A549 (cell line): ENCODE measurements at regions not wholly inside any gene's neighbourhood (a gene's known extent, or its start where the extent isn't known, plus 50 kb on each side); places are given as distances from the start of the nearest gene placed in this dataset.

Experiments
- ATAC-seq, 2 experiments: fragments of 200-7000 bp in 1 of 2; fragments of >200 bp in 1 of 2; cut with Nextera tagmentation in 1 of 2; cut with Tn5 transposase in 1 of 2; 3 replicates each; pipeline versions ENCODE4 v1.8.0 to v1.9.1; 2018 to 2020; ENCODE audit warnings: mild to moderate bottlenecking in 1 of 2, moderate library complexity in 1 of 2
- CTCF ChIA-PET: fragments of 300-600 bp; sonication (Branson Sonifier 250); formaldehyde crosslinking; extraction: SDS; loops from one replicate; lab custom pipeline; 2021; ENCODE audit warnings: antibody characterized with exemption, inconsistent platforms; lab: Yijun Ruan, JAX
- POLR2A ChIA-PET: fragments of 350-600 bp; formaldehyde crosslinking; extraction: SDS; loops from one replicate; lab custom pipeline; 2021; ENCODE audit warnings: antibody characterized with exemption, inconsistent platforms; lab: Yijun Ruan, JAX
- DNase-seq, 2 experiments: peaks; one replicate each; pipeline versions ENCODE4 v3.0.0 to v3.0.0-alpha.2; 2011 to 2016; ENCODE audit warnings: low read depth in 1 of 2, low spot score in 1 of 2
- FAIRE-seq: peaks from 2 replicates; lab custom pipeline; 2011; peaks lifted over from hg19 to GRCh38; lab: Jason Lieb, UNC
- H3K27ac ChIP-seq, 2 experiments: fragments of >200 bp; sonication (Bioruptor Twin); formaldehyde crosslinking; 3 replicates each; pipeline ENCODE4 v1.5.1; 2016 to 2017
- H3K4me1 ChIP-seq: fragments of >200 bp; sonication (Bioruptor Twin); formaldehyde crosslinking; 3 replicates; pipeline ENCODE4 v1.6.1; 2016
- H3K4me2 ChIP-seq: fragments of >200 bp; sonication (Bioruptor Twin); formaldehyde crosslinking; 3 replicates; pipeline ENCODE4 v1.6.1; 2016
- H3K4me3 ChIP-seq: fragments of >200 bp; sonication (Bioruptor Twin); formaldehyde crosslinking; 3 replicates; pipeline ENCODE4 v1.5.1; 2016
- H3K9me3 ChIP-seq: fragments of >200 bp; sonication (Bioruptor Twin); formaldehyde crosslinking; 3 replicates; pipeline ENCODE4 v1.6.1; 2016
- CBX8 ChIP-seq: fragments of 200-600 bp; sonication (generic); IDR thresholded peaks from 2 replicates; pipeline ENCODE4 v1.6.1; 2016
- CTCF ChIP-seq: fragments of >200 bp; sonication (Bioruptor Twin); formaldehyde crosslinking; IDR thresholded peaks from 3 replicates; pipeline ENCODE4 v1.5.1; 2016
- EHMT2 ChIP-seq: fragments of 200-600 bp; sonication (generic); IDR thresholded peaks from 2 replicates; pipeline ENCODE4 v1.6.1; 2016; ENCODE audit warnings: antibody characterized with exemption, low read depth, mild to moderate bottlenecking, moderate library complexity
- ELK1 ChIP-seq: fragments of 150-350 bp; IDR thresholded peaks from 2 replicates; pipeline ENCODE4 v1.6.1; 2014; ENCODE audit warnings: low read depth, mild to moderate bottlenecking, low read length
- FOSB ChIP-seq: fragments of 250-450 bp; sonication (Bioruptor Pico); IDR thresholded peaks from 2 replicates; pipeline ENCODE4 v1.5.0; 2020; ENCODE audit warnings: mild to moderate bottlenecking, moderate library complexity
- HDAC2 ChIP-seq: fragments of 200-600 bp; sonication (generic); IDR thresholded peaks from 2 replicates; pipeline ENCODE4 v1.6.1; 2016
- HES2 ChIP-seq: fragments of >200 bp; sonication (Bioruptor Twin); formaldehyde crosslinking; IDR thresholded peaks from 2 replicates; pipeline ENCODE4 v1.6.1; 2016
- HOXB13 ChIP-seq: fragments of 250-450 bp; sonication (Bioruptor Pico); IDR thresholded peaks from 2 replicates; pipeline ENCODE4 v1.5.0; 2020; ENCODE audit warnings: low read depth, mild to moderate bottlenecking, moderate library complexity
- HOXB5 ChIP-seq: fragments of 250-450 bp; sonication (Bioruptor Pico); IDR thresholded peaks from 2 replicates; pipeline ENCODE4 v1.5.0; 2020; ENCODE audit warnings: mild to moderate bottlenecking, moderate library complexity
- MAZ ChIP-seq: fragments of 150-350 bp; IDR thresholded peaks from 2 replicates; pipeline ENCODE4 v1.6.1; 2014; ENCODE audit warnings: antibody characterized with exemption, low read depth, low read length, borderline replicate concordance
- MYC ChIP-seq: IDR thresholded peaks from 2 replicates; pipeline ENCODE4 v1.6.1; 2012; ENCODE audit warnings: mild to moderate bottlenecking, inconsistent platforms, low read length, improper control_type of control experiment, borderline replicate concordance
- PBX3 ChIP-seq: IDR thresholded peaks from 2 replicates; pipeline ENCODE4 v1.6.1; 2012
- POLR2A ChIP-seq: IDR thresholded peaks from 2 replicates; pipeline ENCODE4 v1.6.1; 2012; ENCODE audit warnings: mild to moderate bottlenecking, low read length
- RAD21 ChIP-seq, 2 experiments: fragments of >200 bp in 1 of 2; sonication (Bioruptor Twin) in 1 of 2; formaldehyde crosslinking in 1 of 2; IDR thresholded peaks in 1 of 2; conservative IDR thresholded peaks in 1 of 2; 2 replicates in 1 of 2; 3 replicates in 1 of 2; pipeline ENCODE4 v1.6.1; 2012 to 2018; ENCODE audit warnings: inconsistent platforms in 1 of 2
- RARB ChIP-seq: fragments of 250-450 bp; sonication (Bioruptor Pico); IDR thresholded peaks from 2 replicates; pipeline ENCODE4 v1.8.0; 2021; ENCODE audit warnings: mild to moderate bottlenecking, moderate library complexity
- REST ChIP-seq: fragments of 200-600 bp; sonication (generic); IDR thresholded peaks from 2 replicates; pipeline ENCODE4 v1.6.1; 2016; ENCODE audit warnings: antibody characterized with exemption, mild to moderate bottlenecking, moderate library complexity
- SMC3 ChIP-seq: fragments of >200 bp; sonication (Bioruptor Twin); formaldehyde crosslinking; IDR thresholded peaks from 3 replicates; pipeline ENCODE4 v1.6.1; 2018; ENCODE audit warnings: inconsistent platforms
- ZC3H11A ChIP-seq: fragments of 450-650 bp; IDR thresholded peaks from 2 replicates; pipeline ENCODE4 v1.6.1; 2014; ENCODE audit warnings: antibody characterized with exemption, mild to moderate bottlenecking
- WGBS: methylation state at CpG from one replicate; pipeline ENCODE4 v1.1.6; 2017; ENCODE audit errors: missing lambda C conversion rate; 5-methylcytosine and 5-hydroxymethylcytosine counted together

- 0% methylated on average over 1 of the region's 1 CpG for WGBS
- CTCF ChIA-PET: interaction anchor here (0.7 kb wide), 1 partner anchor 216 kb away, joined by 3 read pairs; no protein-coding TSS in a partner anchor
Measured at GRCh38 chr10:124210263-124210662, 116.9 kb upstream of the CHST15 start.

GRCh38 chr10:124207391-124207790 lies 114.0 kb upstream of the CHST15 start:
- Histone ChIP-seq H3K4me2 (no peak overlapping the region), H3K4me1 (no peaks in the 10 kb centered on the region), H3K9me3 (peaks cover 7% of the 10 kb centered on the region; the same call in 1 of the 3 replicates), H3K4me3 (no peak overlapping the region), H3K27ac (no peak overlapping the region)
- ChIA-PET CTCF (interaction anchor here (1.9 kb wide), 1 partner anchor 182 kb away, joined by 6 read pairs; no protein-coding TSS in a partner anchor), POLR2A (no interaction called here)
- DNase-seq (no peak), ATAC-seq (no peak), FAIRE-seq (no peak)
- 27% methylated on average over 5 of the region's 5 CpGs for WGBS
- TF ChIP-seq MAZ: no peak
- TF ChIP-seq ELK1: no peak
- no peak for TF ChIP-seq HDAC2
- no peak for TF ChIP-seq HOXB5 (CRISPR knock-in tag)
- no peak for TF ChIP-seq REST
- TF ChIP-seq HES2: no peak
- no peak for TF ChIP-seq SMC3
- TF ChIP-seq RAD21 (conservative IDR thresholded peaks at IDR 0.05 in 1 of 2, IDR thresholded peaks at IDR 0.05 in 1 of 2): no peak

More at GRCh38 chr10:124210263-124210662, 116.9 kb upstream of the CHST15 start:
- POLR2A ChIA-PET: no interaction called here
- Histone ChIP-seq H3K27ac (no peak overlapping the region), H3K4me3 (no peak overlapping the region), H3K4me1 (no peaks in the 10 kb centered on the region), H3K9me3 (peaks cover 7% of the 10 kb centered on the region; the same call in 1 of the 3 replicates), H3K4me2 (no peak overlapping the region)
- FAIRE-seq (no peak), DNase-seq (no peak), ATAC-seq (no peak)
- TF ChIP-seq EHMT2 (no peak), CTCF (no peak), MAZ (no peak), HOXB5 (CRISPR knock-in tag) (no peak), RARB (no peak), HOXB13 (CRISPR knock-in tag) (no peak), SMC3 (no peak), POLR2A (no peak), PBX3 (no peak), FOSB (no peak), CBX8 (no peak), REST (no peak), ZC3H11A (no peak), MYC (no peak)
